ENCODE measurements at regions not wholly inside any gene's neighbourhood (a gene's known extent, or its start where the extent isn't known, plus 50 kb on each side); places are given as distances from the start of the nearest gene placed in this dataset.

DNA sequence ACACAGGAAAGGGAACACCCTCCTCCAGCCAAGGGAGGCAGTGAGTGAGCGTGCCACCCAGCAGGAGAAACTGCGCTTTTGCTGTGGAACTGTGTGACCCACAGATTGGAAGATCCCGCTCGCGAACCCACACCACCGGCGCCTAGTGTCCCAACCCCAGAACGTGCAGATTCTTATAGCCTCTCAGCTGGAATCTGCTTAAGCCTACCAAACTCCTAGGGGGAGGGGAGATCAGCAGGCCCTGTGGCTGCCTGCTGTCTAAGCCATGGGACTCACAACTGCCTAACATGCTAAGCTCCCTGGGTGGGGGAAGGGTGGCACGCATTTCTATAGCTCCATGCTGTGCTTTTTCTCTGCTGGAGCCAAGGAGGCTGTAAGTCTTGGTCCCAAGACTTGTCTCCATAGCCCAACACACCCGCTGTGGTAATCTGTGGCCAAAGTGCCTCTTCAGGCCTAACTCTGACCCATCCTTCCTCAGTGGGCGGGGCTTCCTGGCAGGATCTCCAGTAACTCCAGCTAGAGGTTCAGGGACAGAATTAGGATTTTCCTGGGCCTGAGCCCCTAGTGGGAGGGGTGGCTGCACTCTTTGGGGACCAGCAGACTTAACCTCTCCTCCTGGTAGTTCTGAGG is 485.0 kb downstream of the TAF11L14 start:
- H3K4me3 ChIP-seq, result no peak overlapping the region
- no peak overlapping the region for H3K27ac ChIP-seq
- in situ Hi-C loops (cut with MboI; ENCODE audit: low sequenced_read_pairs in 4 of 4), result no loop called here
- no peaks in the 10 kb centered on the region for H3K27me3 ChIP-seq
- ATAC-seq, result no peak
- no peaks in the 10 kb centered on the region for H3K9me3 ChIP-seq
- TF ChIP-seq, protein P1, sequence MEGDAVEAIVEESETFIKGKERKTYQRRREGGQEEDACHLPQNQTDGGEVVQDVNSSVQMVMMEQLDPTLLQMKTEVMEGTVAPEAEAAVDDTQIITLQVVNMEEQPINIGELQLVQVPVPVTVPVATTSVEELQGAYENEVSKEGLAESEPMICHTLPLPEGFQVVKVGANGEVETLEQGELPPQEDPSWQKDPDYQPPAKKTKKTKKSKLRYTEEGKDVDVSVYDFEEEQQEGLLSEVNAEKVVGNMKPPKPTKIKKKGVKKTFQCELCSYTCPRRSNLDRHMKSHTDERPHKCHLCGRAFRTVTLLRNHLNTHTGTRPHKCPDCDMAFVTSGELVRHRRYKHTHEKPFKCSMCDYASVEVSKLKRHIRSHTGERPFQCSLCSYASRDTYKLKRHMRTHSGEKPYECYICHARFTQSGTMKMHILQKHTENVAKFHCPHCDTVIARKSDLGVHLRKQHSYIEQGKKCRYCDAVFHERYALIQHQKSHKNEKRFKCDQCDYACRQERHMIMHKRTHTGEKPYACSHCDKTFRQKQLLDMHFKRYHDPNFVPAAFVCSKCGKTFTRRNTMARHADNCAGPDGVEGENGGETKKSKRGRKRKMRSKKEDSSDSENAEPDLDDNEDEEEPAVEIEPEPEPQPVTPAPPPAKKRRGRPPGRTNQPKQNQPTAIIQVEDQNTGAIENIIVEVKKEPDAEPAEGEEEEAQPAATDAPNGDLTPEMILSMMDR (IDR thresholded peaks at IDR 0.05 in 4 of 5, conservative IDR thresholded peaks at IDR 0.05 in 1 of 5), result no peak
- TF ChIP-seq POLR2A (IDR thresholded peaks at IDR 0.05), result no peak
- no peak for DNase-seq
- H3K36me3 ChIP-seq, result no peaks in the 10 kb centered on the region
- intact Hi-C loops (cut with DNase I; ENCODE audit: low total_unique reads), result no loop called here
- H3K4me1 ChIP-seq, result no peaks in the 10 kb centered on the region

- intact Hi-C loops (cut with DNase I; ENCODE audit: low total_unique reads) (no loop called here), in situ Hi-C loops (cut with MboI; ENCODE audit: low sequenced_read_pairs in 4 of 4) (no loop called here)
- H3K4me3 ChIP-seq, result no peak overlapping the region
- no peak for TF ChIP-seq POLR2A (IDR thresholded peaks at IDR 0.05)
- TF ChIP-seq, protein P1 (IDR thresholded peaks at IDR 0.05 in 4 of 5, conservative IDR thresholded peaks at IDR 0.05 in 1 of 5), result no peak
- H3K27ac ChIP-seq, result no peak overlapping the region
- H3K36me3 ChIP-seq, result no peaks in the 10 kb centered on the region
- H3K4me1 ChIP-seq, result no peaks in the 10 kb centered on the region
- ATAC-seq (no peak), DNase-seq (no peak)
- no peaks in the 10 kb centered on the region for H3K9me3 ChIP-seq
- H3K27me3 ChIP-seq, result no peaks in the 10 kb centered on the region
Observed at GRCh38 chr5:18141222-18141621, 507.0 kb downstream of the TAF11L14 start.

- intact Hi-C loops (cut with DNase I; ENCODE audit: low total_unique reads), result no loop called here
- no peak overlapping the region for H3K27ac ChIP-seq
- no peaks in the 10 kb centered on the region for H3K27me3 ChIP-seq
- H3K36me3 ChIP-seq, result no peaks in the 10 kb centered on the region
- DNase-seq, result no peak
- no peaks in the 10 kb centered on the region for H3K9me3 ChIP-seq
- no peaks in the 10 kb centered on the region for H3K4me1 ChIP-seq
- TF ChIP-seq, protein P1 (IDR thresholded peaks at IDR 0.05 in 4 of 5, conservative IDR thresholded peaks at IDR 0.05 in 1 of 5), result no peak
- TF ChIP-seq POLR2A (IDR thresholded peaks at IDR 0.05), result no peak
- no peak overlapping the region for H3K4me3 ChIP-seq
- ATAC-seq, result no peak
- in situ Hi-C loops (cut with MboI; ENCODE audit: low sequenced_read_pairs in 4 of 4), result no loop called here
Observed at GRCh38 chr5:18142831-18143230, 508.6 kb downstream of the TAF11L14 start.

DNA sequence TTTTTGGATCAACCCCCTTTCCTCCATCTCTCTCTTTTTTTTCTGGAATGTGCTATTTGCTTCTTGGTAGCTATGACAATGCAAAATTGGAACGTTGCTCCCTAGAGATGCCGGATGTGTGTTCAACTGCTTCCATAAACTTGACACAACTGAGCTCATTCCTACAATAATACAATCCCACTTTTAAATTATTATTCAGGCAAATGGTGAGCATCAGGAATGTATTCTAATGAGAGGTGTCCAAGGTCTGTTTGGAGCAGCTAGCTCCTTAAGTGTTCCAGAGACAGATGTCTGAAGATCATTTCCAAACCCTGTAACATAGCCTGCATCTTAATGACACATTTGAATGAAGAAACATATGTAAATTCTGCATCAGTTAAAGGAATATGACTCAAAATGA is 518.4 kb downstream of the TAF11L14 start:
- no peaks in the 10 kb centered on the region for H3K27me3 ChIP-seq
- no peak for ATAC-seq
- H3K4me1 ChIP-seq, result no peaks in the 10 kb centered on the region
- H3K27ac ChIP-seq, result no peak overlapping the region
- H3K36me3 ChIP-seq, result no peaks in the 10 kb centered on the region
- TF ChIP-seq POLR2A (IDR thresholded peaks at IDR 0.05), result no peak
- TF ChIP-seq, protein P1 (IDR thresholded peaks at IDR 0.05 in 4 of 5, conservative IDR thresholded peaks at IDR 0.05 in 1 of 5), result no peak
- DNase-seq, result no peak
- intact Hi-C loops (cut with DNase I; ENCODE audit: low total_unique reads) (no loop called here), in situ Hi-C loops (cut with MboI; ENCODE audit: low sequenced_read_pairs in 4 of 4) (no loop called here)
- H3K4me3 ChIP-seq, result no peak overlapping the region
- no peaks in the 10 kb centered on the region for H3K9me3 ChIP-seq

DNA sequence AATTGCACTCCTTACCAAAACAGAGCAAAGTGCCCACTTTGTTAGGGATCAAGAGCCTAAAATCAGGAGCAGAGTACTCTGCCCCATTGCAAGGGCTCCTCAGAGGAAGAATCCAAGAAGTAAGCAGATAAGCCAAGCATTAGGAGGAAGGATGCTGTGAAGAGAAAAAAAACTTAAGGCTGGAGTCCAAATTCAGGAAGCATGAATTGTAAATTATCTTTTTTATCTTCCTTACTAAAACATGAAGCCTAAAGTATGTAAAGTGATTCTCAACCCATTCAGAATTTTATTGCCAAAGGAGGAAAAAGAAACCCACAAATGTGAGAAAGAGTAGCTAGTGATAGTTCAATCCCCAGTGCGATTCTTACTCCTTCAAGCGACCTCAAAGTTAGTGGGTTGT is 523.9 kb downstream of the TAF11L14 start:
- in situ Hi-C loops (cut with MboI; ENCODE audit: low sequenced_read_pairs in 4 of 4), result no loop called here
- TF ChIP-seq, protein P1 (IDR thresholded peaks at IDR 0.05 in 4 of 5, conservative IDR thresholded peaks at IDR 0.05 in 1 of 5), result no peak
- TF ChIP-seq POLR2A (IDR thresholded peaks at IDR 0.05), result no peak
- no peaks in the 10 kb centered on the region for H3K27me3 ChIP-seq

More for the DNA sequence above, 523.9 kb downstream of the TAF11L14 start:
- Histone ChIP-seq H3K27ac (no peak overlapping the region), H3K9me3 (no peaks in the 10 kb centered on the region), H3K36me3 (no peaks in the 10 kb centered on the region), H3K4me3 (no peak overlapping the region), H3K4me1 (no peaks in the 10 kb centered on the region)
- no peak for DNase-seq
- intact Hi-C loops (cut with DNase I; ENCODE audit: low total_unique reads), result no loop called here
- no peak for ATAC-seq
